WI38 (cell line): ENCODE measurements at regions not wholly inside any gene's neighbourhood (a gene's known extent, or its start where the extent isn't known, plus 50 kb on each side); places are given as distances from the start of the nearest gene placed in this dataset.

Source experiments
- H3K4me3 ChIP-seq: 2 replicates; pipeline ENCODE4 v1.5.1; 2011; ENCODE audit warnings: low read depth, mild to moderate bottlenecking, control low read depth, low read length
- TF ChIP-seq, protein P1 (sequence below): IDR thresholded peaks from 2 replicates; pipeline ENCODE4 v1.5.1; 2012; ENCODE audit warnings: low read depth, mild to moderate bottlenecking, control low read depth, low read length

DNA sequence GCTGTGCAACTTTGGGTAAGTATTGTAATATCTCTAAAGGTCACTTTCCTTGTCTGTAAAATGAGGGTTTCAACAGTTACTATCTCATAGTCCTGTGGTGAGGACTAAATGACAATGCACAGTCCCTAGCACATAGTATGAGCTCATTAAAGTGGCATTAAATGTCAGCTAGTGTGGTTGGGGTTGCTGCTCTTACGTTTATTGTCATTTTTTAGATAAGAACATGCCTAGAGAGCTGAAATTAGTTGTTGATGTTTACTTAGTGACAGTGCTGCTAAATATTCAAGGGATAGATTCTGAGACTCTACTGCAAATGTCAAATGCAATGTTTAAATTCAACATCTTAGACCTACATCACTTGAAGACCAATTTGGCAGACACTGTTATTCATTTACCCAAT lies 356.1 kb upstream of the ETAA1 start:
- H3K4me3 ChIP-seq = no peak overlapping the region
- TF ChIP-seq, protein P1, sequence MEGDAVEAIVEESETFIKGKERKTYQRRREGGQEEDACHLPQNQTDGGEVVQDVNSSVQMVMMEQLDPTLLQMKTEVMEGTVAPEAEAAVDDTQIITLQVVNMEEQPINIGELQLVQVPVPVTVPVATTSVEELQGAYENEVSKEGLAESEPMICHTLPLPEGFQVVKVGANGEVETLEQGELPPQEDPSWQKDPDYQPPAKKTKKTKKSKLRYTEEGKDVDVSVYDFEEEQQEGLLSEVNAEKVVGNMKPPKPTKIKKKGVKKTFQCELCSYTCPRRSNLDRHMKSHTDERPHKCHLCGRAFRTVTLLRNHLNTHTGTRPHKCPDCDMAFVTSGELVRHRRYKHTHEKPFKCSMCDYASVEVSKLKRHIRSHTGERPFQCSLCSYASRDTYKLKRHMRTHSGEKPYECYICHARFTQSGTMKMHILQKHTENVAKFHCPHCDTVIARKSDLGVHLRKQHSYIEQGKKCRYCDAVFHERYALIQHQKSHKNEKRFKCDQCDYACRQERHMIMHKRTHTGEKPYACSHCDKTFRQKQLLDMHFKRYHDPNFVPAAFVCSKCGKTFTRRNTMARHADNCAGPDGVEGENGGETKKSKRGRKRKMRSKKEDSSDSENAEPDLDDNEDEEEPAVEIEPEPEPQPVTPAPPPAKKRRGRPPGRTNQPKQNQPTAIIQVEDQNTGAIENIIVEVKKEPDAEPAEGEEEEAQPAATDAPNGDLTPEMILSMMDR = no peak

DNA sequence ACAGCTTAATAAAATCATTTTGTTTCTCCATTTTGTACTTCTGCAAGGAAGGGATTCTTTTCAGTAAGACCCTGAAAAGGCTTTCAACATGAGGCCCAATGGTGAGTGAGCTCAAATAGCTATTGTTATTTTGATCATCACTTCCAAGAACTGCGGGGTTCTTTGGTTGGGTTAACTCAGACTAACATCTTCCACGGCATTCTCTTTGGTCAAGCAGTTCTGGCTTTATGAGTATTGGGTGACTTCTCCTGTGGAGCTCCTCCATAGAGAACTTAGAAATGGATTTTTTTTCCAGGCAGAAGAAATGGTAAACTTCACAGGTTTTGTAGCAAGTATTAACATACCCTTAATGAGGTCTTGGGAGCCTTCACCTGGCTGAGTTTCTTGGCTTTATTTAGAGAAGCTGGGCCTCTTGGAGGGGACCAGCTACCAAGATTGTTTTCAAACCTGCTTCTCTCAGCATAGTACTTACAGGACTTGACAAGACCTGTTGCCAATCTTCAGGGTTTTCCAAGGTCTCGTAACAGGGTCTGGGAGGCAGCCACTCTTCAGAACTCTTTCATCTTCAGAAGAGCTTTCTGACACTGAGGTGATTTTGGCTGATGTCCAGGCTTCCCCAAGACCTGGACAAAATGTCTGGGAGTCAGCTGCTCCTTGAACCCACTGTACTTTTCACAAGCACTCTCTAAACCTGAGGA lies 353.2 kb upstream of the ETAA1 start:
- no peak overlapping the region for H3K4me3 ChIP-seq
- TF ChIP-seq, protein P1 = no peak

GRCh38 chr2:67046591-67046990 lies 350.5 kb upstream of the ETAA1 start:
- TF ChIP-seq, protein P1 = no peak
- H3K4me3 ChIP-seq = no peak overlapping the region

DNA sequence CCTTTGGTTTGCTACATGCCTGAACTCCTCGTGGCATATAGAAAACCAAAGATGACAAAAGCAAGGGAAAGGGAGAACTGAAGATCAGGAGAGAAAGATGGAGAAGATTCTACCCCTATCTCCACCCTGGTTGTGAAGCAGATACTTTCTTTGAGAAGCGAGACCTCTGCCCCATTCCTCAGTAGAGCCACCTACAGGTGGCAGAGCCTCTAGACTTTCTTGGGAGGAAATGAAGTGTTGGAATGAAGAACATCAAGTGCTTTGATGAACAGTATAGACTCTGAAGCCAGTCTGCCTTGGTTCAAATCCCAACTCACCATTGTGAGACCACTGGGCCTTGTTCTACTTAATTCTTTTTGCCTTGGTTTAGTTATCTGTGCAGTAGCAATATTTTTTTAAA lies 348.8 kb upstream of the ETAA1 start:
- TF ChIP-seq, protein P1 = no peak
- no peak overlapping the region for H3K4me3 ChIP-seq

- TF ChIP-seq, protein P1 = no peak
- H3K4me3 ChIP-seq = no peak overlapping the region
These were observed 346.5 kb upstream of the ETAA1 start for GRCh38 chr2:67050622-67051021.

- TF ChIP-seq, protein P1 = no peak
- no peak overlapping the region for H3K4me3 ChIP-seq
These were observed 342.4 kb upstream of the ETAA1 start for GRCh38 chr2:67054728-67055127.

DNA sequence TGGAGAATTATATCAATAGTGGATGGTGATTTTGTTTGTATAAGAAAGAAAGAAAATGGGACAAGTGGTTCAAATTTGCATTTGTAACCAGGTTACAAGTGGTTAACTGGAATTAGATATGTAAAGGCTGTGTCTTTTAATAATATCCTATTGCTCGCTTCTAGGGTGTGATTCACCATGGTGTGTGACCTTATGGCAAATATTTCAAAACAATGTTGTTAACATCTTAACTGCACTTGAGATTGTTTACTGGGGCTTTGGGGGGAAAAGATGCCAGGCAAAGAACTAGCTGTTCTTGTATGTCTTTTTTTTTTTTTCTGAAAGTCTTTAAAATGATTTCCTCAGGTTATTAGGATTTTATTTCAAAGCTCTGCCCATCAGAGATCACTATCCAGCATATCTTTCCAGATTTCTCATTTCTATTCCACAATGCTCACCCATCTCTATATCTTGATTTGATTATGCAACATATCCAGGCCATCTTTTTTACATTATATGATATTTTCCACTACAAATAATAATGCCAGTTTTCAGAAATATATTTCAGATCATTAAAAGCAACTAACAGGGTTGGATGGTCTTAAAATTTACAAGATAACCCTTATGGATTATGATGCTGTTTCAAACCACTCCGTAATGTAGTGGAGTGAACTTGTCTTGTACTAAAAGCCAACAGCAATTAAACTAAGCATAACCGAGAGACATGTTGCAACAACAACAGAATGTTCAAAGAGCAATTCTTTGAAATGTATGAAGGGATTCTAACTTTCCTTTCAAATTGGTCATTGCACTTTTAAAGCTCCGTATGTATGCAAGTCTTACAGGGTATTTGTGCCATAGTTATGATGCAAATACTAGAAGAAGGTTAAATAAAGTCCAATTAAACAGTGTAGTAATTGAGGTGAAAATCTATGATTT lies 341.5 kb upstream of the ETAA1 start:
- TF ChIP-seq, protein P1 = no peak
- no peak overlapping the region for H3K4me3 ChIP-seq
